Heart left ventricle (tissue), 13 donors: ENCODE measurements at regions not wholly inside any gene's neighbourhood (a gene's known extent, or its start where the extent isn't known, plus 50 kb on each side); places are given as distances from the start of the nearest gene placed in this dataset.

Experiments used
- CTCF ChIP-seq, 12 donors: fragments of 200-600 bp; sonication (generic) in 4 of 12; IDR thresholded peaks; one replicate each; pipeline versions ENCODE4 v1.5.0 to v1.8.0; 2018 to 2022; ENCODE audit warnings: antibody characterized with exemption in 12 of 12, mild to moderate bottlenecking in 5 of 12
- POLR2A ChIP-seq, 2 donors: fragments of 450-650 bp; IDR thresholded peaks; one replicate each; pipeline ENCODE4 v1.6.1; 2017; ENCODE audit warnings: antibody characterized with exemption in 2 of 2, mild to moderate bottlenecking in 2 of 2, moderate library complexity in 2 of 2
- donor health status: ischemic (EF 13 %, LVEDD 7.1; RV severe dilation, severe dysfunction).
- donor health status: DM: no; HTN: yes; CAD: no.
- donor health status: DM: no; HTN: no; CAD: no.
- donor health status: ischemic (EF 25% LVEDD 6.9; RV normal size, moderate dysfunction).
- donor health status: ischemic (EF 25% LVEDD 5.7; RV mildly dilated, moderate dysfunction).
- donor health status: ischemic (EF 35%, LVEDD 5.7; RV mildly dilated, moderate dysfunction).
- donor health status: nonischemic (EF 11% LVEDD 7.7; RV severe dilation, severe dysfunction).
- donor health status: DM: yes; HTN: yes; CAD: no.
- donor health status: PGD.
- donor health status: ischemic (EF 29% LVEDD 5.4; RV normal size, mild dysfunction).
- donor health status: nonischemic (EF 23%, LVEDD 6.1; RV moderate dilation, normal function).

- TF ChIP-seq CTCF (IDR thresholded peaks at IDR 0.05) (no peak), POLR2A (IDR thresholded peaks at IDR 0.05) (no peak)
Observed at GRCh38 chr9:79473704-79474103, 98.1 kb upstream of the TLE4 start.
